ENCODE measurements at regions not wholly inside any gene's neighbourhood (a gene's known extent, or its start where the extent isn't known, plus 50 kb on each side); places are given as distances from the start of the nearest gene placed in this dataset.

DNA sequence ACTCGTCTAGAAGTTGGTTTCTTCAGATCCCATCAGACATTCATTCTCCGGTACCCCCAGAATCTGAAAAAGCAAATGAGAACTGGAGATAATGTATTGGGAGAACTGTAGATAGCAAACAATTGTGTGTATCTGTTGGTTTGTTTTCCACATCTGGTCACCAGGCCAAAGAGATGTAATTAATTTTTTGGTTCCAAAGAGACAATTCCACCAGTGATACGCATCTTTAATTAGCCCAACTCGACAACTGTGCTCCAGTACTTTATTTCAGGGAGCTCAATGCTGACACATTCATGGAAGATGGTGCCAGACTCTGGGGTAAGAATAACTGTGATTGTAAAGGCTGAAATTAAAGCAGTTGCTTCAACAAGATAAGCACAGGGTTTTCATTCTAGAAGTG is 74.5 kb downstream of the NPTX2 start:
- TF ChIP-seq, protein P1, sequence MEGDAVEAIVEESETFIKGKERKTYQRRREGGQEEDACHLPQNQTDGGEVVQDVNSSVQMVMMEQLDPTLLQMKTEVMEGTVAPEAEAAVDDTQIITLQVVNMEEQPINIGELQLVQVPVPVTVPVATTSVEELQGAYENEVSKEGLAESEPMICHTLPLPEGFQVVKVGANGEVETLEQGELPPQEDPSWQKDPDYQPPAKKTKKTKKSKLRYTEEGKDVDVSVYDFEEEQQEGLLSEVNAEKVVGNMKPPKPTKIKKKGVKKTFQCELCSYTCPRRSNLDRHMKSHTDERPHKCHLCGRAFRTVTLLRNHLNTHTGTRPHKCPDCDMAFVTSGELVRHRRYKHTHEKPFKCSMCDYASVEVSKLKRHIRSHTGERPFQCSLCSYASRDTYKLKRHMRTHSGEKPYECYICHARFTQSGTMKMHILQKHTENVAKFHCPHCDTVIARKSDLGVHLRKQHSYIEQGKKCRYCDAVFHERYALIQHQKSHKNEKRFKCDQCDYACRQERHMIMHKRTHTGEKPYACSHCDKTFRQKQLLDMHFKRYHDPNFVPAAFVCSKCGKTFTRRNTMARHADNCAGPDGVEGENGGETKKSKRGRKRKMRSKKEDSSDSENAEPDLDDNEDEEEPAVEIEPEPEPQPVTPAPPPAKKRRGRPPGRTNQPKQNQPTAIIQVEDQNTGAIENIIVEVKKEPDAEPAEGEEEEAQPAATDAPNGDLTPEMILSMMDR (IDR thresholded peaks at IDR 0.05; ENCODE audit: low read depth, low read length): no peak

DNA sequence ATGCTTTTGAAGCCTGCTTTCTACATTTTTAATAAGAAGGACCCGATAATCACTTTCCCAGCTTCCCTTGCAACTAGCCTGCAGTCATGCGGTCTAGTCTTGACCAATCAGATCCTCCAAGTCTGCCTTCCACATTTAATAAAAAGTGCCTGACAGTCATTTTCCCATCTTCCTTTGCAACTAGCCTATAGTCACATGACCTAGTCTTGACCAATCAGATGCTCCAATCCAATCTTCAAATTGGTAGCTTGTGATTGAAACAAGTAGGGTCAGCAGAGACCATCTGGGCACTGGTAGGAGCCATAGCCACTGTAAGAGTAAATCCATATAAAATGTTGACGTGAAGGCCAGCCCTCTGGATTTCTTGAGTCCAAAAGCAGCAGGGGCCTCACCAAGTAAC is 80.0 kb downstream of the NPTX2 start:
- TF ChIP-seq, protein P1 (IDR thresholded peaks at IDR 0.05; ENCODE audit: low read depth, low read length): no peak
- H3K4me3 ChIP-seq (ENCODE audit: low read depth, low read length): no peak overlapping the region

More for the DNA sequence above, 74.5 kb downstream of the NPTX2 start:
- no peak overlapping the region for H3K4me3 ChIP-seq (ENCODE audit: low read depth, low read length)

DNA sequence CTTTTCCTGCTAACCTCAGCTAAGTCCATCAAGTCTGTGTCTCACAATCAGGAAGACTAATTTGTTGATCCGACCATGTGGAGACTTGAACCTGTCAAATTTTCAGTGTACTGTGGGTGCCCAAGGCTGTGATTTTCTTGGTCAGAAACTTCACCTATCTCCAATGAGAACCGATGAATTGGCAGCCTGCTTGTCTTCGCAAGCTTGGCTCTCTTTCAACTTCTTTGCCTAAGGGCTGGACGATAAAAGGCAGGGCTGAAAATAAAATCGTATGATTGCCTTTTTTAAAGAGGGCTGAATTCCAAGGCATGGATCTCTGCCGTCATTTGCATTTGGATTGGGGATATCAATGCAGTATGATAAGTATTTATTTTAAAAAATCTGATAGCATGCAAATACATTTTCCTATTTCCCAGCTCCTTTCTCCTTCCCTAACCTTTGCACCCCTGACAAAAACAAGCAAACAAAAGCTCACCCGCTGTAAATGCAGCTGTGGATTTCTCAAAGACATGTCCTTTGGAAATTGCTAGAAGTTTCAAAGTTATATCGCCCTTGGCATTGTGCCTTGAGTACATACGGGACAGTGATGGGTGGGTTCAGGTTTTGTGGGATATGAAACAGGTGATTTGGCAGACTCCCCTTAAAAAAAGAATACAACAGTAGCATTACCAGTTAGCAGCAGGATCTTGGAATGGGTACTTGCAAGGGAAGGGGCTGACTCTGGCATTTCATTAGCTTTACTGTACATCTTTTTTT is 80.6 kb downstream of the NPTX2 start:
- H3K4me3 ChIP-seq (ENCODE audit: low read depth, low read length): no peak overlapping the region
- TF ChIP-seq, protein P1 (IDR thresholded peaks at IDR 0.05; ENCODE audit: low read depth, low read length): no peak

DNA sequence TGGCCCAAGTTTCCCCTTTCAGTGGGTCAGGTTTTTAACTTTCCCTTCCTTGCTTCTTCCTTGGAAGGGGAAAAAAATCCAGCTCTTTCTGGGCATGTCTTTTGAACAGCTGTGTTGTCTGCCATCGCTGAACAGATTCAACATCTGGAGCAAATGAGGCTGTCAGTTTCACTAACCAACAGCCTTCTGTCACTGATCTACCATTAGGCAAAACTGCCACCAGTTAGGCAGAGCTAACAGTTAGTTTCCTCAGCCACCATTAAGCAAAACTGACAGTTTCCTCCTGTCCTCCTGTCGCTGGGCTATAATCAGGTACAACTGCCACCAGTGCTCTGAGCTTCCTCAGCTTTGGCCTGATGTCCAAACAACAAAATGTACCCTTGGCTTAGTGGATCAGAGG is 81.9 kb downstream of the NPTX2 start:
- H3K4me3 ChIP-seq (ENCODE audit: low read depth, low read length): no peak overlapping the region
- TF ChIP-seq, protein P1 (IDR thresholded peaks at IDR 0.05; ENCODE audit: low read depth, low read length): no peak

DNA sequence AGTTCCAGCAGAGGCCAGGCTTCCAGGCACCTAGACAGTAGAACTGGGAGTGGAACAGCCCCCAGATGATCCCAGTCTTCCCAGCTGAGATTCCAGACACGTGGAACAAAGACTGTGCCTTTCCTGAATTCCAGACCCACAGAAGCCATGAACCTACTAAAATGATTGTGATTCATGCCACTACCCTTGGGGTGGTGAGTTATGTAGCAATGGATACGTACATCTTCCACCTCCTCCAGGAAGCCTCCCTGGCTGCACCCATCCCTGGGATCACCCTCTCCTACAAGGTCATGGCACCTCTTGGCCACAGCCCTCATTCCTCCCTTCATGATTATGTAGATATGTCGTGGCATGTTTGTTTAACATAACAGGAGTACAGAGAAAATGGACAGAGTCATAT is 83.4 kb downstream of the NPTX2 start:
- no peak overlapping the region for H3K4me3 ChIP-seq (ENCODE audit: low read depth, low read length)
- TF ChIP-seq, protein P1 (IDR thresholded peaks at IDR 0.05; ENCODE audit: low read depth, low read length): no peak

DNA sequence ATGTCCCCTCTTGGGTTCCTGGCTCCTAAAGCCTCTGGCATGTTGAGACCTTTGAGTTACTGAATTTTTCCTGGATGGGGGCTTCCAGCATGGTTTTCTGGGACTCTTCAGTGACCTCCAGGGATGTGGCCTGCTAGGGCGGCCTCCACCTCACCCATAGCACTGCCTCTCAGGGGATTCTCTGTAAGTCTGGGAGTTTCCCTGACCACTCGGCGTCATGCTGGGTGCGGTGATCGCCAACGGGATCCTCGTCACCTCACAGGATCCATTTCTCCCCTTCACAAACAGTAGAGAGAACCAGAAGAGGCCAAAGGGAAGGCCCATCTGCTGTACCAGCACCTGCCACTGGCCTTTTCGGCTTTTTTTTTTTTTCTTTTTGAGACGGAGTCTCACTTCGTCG is 84.3 kb downstream of the NPTX2 start:
- no peak overlapping the region for H3K4me3 ChIP-seq (ENCODE audit: low read depth, low read length)
- TF ChIP-seq, protein P1 (IDR thresholded peaks at IDR 0.05; ENCODE audit: low read depth, low read length): no peak

DNA sequence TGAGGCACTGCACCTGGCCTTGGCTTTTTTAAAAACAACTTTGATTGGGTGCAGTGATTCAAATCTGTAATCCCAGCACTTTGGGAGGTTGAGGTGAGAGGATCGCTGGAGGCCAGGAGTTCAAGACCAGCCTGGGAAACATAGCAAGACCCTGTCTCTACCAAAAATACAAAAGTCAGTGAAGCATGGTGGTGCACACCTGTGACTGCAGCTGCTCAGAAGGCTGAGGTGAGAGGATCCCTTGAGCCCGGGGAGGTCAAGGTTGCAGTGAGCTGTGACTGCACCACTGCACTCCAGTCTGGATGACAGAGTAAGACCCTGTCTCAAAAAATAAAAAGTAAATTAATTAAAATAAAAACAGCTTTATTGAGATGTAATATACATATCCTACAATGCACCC is 84.9 kb downstream of the NPTX2 start:
- TF ChIP-seq, protein P1 (IDR thresholded peaks at IDR 0.05; ENCODE audit: low read depth, low read length): no peak
- no peak overlapping the region for H3K4me3 ChIP-seq (ENCODE audit: low read depth, low read length)

All from WI38 (cell line).